KMS-11 (cell line): ENCODE measurements at regions not wholly inside any gene's neighbourhood (a gene's known extent, or its start where the extent isn't known, plus 50 kb on each side); places are given as distances from the start of the nearest gene placed in this dataset.

ENCODE experiments used
- H2AFZ ChIP-seq: fragments of 200-600 bp; sonication (generic); 2 replicates; pipeline ENCODE4 v1.6.1; 2016; ENCODE audit warnings: antibody characterized with exemption, mixed run types, low read depth
- H3K27ac ChIP-seq: fragments of 200-600 bp; sonication (generic); 2 replicates; pipeline ENCODE4 v1.6.1; 2016; ENCODE audit warnings: mild to moderate bottlenecking, mixed run types
- H3K27me3 ChIP-seq: fragments of 200-600 bp; sonication (generic); 2 replicates; pipeline ENCODE4 v1.6.1; 2017; ENCODE audit warnings: mild to moderate bottlenecking, low read depth, mixed run types, moderate library complexity; ENCODE audit not compliant: insufficient read depth
- H3K36me3 ChIP-seq: fragments of 200-600 bp; sonication (generic); 2 replicates; pipeline ENCODE4 v1.6.1; 2017; ENCODE audit warnings: mild to moderate bottlenecking, mixed run types; ENCODE audit not compliant: insufficient read depth
- H3K4me1 ChIP-seq: fragments of 200-600 bp; sonication (generic); 2 replicates; pipeline ENCODE4 v1.6.1; 2016; ENCODE audit warnings: mild to moderate bottlenecking, low read depth, mixed run types; ENCODE audit not compliant: poor library complexity, severe bottlenecking
- H3K4me2 ChIP-seq: fragments of 200-600 bp; sonication (generic); 2 replicates; pipeline ENCODE4 v1.7.0; 2016; ENCODE audit warnings: mild to moderate bottlenecking, mixed run types
- H3K4me3 ChIP-seq: fragments of 200-600 bp; sonication (generic); IDR thresholded peaks from 2 replicates; pipeline ENCODE4 v1.6.1; 2017; ENCODE audit warnings: low read depth, low read length, mixed read lengths; ENCODE audit not compliant: insufficient read depth
- H3K79me2 ChIP-seq: fragments of 200-600 bp; sonication (generic); 2 replicates; pipeline ENCODE4 v1.6.1; 2016; ENCODE audit warnings: low read depth, mixed run types; ENCODE audit not compliant: insufficient read depth
- H3K9ac ChIP-seq: fragments of 200-600 bp; sonication (generic); 2 replicates; pipeline ENCODE4 v1.6.1; 2016; ENCODE audit warnings: mild to moderate bottlenecking, mixed run types
- H4K20me1 ChIP-seq: fragments of 200-600 bp; sonication (generic); 2 replicates; pipeline ENCODE4 v1.6.1; 2016; ENCODE audit warnings: mild to moderate bottlenecking, mixed run types; ENCODE audit not compliant: insufficient read depth
- TF ChIP-seq, protein P1 (sequence below): fragments of 200-600 bp; sonication (generic); conservative IDR thresholded peaks from 2 replicates; pipeline ENCODE4 v1.6.1; 2017; ENCODE audit warnings: low read depth, mild to moderate bottlenecking, antibody characterized with exemption, low read length, moderate library complexity, mixed read lengths

DNA sequence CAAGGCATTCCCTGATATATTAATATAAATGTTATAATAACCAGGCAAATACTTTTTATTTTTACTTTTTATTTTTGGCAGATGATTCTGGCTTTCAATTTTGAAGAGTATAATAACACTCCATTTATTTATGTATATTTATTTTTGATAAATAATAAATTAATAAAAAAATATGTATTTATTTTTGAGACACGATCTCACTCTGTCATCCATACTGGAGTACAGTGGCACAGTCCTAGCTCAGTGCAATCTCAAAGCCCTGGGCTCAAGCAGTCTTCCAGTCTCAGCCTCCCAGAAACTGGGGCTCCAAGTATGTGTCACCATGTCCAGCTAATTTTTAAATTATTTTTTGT lies 93.4 kb upstream of the ITGA6 start:
- no peaks in the 10 kb centered on the region for H3K36me3 ChIP-seq
- H4K20me1 ChIP-seq, result no peaks in the 10 kb centered on the region
- no peak overlapping the region for H3K9ac ChIP-seq
- H3K27ac ChIP-seq, result no peak overlapping the region
- no peak overlapping the region for H2AFZ ChIP-seq
- no peak overlapping the region for H3K4me2 ChIP-seq
- H3K4me1 ChIP-seq, result no peaks in the 10 kb centered on the region
- no peak overlapping the region for H3K4me3 ChIP-seq
- H3K27me3 ChIP-seq, result no peaks in the 10 kb centered on the region
- TF ChIP-seq, protein P1, sequence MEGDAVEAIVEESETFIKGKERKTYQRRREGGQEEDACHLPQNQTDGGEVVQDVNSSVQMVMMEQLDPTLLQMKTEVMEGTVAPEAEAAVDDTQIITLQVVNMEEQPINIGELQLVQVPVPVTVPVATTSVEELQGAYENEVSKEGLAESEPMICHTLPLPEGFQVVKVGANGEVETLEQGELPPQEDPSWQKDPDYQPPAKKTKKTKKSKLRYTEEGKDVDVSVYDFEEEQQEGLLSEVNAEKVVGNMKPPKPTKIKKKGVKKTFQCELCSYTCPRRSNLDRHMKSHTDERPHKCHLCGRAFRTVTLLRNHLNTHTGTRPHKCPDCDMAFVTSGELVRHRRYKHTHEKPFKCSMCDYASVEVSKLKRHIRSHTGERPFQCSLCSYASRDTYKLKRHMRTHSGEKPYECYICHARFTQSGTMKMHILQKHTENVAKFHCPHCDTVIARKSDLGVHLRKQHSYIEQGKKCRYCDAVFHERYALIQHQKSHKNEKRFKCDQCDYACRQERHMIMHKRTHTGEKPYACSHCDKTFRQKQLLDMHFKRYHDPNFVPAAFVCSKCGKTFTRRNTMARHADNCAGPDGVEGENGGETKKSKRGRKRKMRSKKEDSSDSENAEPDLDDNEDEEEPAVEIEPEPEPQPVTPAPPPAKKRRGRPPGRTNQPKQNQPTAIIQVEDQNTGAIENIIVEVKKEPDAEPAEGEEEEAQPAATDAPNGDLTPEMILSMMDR, result no peak
- H3K79me2 ChIP-seq, result no peaks in the 10 kb centered on the region

- TF ChIP-seq, protein P1, result no peak
These were observed 92.4 kb upstream of the ITGA6 start for GRCh38 chr2:172334988-172335387.

GRCh38 chr2:172335736-172336135 lies 91.7 kb upstream of the ITGA6 start:
- Histone ChIP-seq H2AFZ (no peak overlapping the region), H3K27ac (no peak overlapping the region), H3K27me3 (no peaks in the 10 kb centered on the region), H4K20me1 (no peaks in the 10 kb centered on the region), H3K4me2 (no peak overlapping the region), H3K9ac (no peak overlapping the region), H3K4me3 (no peak overlapping the region), H3K79me2 (no peaks in the 10 kb centered on the region), H3K36me3 (no peaks in the 10 kb centered on the region), H3K4me1 (peaks cover 7% of the 10 kb centered on the region)
- TF ChIP-seq, protein P1, result no peak

More at GRCh38 chr2:172334988-172335387, 92.4 kb upstream of the ITGA6 start:
- Histone ChIP-seq H3K36me3 (no peaks in the 10 kb centered on the region), H3K4me1 (peaks cover 7% of the 10 kb centered on the region), H3K4me2 (no peak overlapping the region), H3K79me2 (no peaks in the 10 kb centered on the region), H2AFZ (no peak overlapping the region), H3K9ac (no peak overlapping the region), H3K4me3 (no peak overlapping the region), H4K20me1 (no peaks in the 10 kb centered on the region), H3K27me3 (no peaks in the 10 kb centered on the region), H3K27ac (no peak overlapping the region)

DNA sequence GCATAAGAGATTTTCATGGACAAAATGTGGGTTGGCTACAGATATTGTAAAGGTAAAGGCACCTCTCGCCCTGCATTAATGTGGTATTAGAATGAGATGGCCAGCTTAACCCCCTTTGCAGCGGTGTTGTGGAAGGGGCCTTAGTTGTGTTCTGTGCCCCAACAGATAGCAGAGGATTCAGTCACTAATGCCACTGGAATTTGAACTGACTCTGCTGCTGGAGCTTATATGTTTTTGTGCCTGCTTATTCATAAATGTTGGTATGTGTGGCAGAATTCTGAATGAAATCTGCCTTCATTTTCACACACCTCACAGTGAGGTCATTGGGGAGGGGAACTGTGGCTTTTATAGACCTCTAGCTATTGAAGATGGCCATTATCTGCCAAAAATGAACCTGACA lies 90.7 kb upstream of the ITGA6 start:
- Histone ChIP-seq H3K4me1 (peaks cover 7% of the 10 kb centered on the region), H3K36me3 (no peaks in the 10 kb centered on the region), H3K9ac (no peak overlapping the region), H2AFZ (no peak overlapping the region), H3K4me2 (no peak overlapping the region), H3K27me3 (no peaks in the 10 kb centered on the region), H4K20me1 (no peaks in the 10 kb centered on the region), H3K27ac (no peak overlapping the region), H3K79me2 (no peaks in the 10 kb centered on the region), H3K4me3 (no peak overlapping the region)
- TF ChIP-seq, protein P1, result no peak
